Activated CD8-positive, alpha-beta memory T cell treated with anti-CD3 and anti-CD28 coated beads for 48 hours (primary cell): ENCODE measurements at regions not wholly inside any gene's neighbourhood (a gene's known extent, or its start where the extent isn't known, plus 50 kb on each side); places are given as distances from the start of the nearest gene placed in this dataset.
"Not testable (repeated sequence)": the region's sequence is repeated elsewhere in the genome, so short reads cannot be mapped to it uniquely, and the experiment has no call there.

Experiments
- DNase-seq, 3 experiments: peaks; one replicate each; pipeline ENCODE4 v3.0.0-alpha.2; 2020; ENCODE audit warnings: low read depth in 2 of 3, low spot score in 2 of 3

DNA sequence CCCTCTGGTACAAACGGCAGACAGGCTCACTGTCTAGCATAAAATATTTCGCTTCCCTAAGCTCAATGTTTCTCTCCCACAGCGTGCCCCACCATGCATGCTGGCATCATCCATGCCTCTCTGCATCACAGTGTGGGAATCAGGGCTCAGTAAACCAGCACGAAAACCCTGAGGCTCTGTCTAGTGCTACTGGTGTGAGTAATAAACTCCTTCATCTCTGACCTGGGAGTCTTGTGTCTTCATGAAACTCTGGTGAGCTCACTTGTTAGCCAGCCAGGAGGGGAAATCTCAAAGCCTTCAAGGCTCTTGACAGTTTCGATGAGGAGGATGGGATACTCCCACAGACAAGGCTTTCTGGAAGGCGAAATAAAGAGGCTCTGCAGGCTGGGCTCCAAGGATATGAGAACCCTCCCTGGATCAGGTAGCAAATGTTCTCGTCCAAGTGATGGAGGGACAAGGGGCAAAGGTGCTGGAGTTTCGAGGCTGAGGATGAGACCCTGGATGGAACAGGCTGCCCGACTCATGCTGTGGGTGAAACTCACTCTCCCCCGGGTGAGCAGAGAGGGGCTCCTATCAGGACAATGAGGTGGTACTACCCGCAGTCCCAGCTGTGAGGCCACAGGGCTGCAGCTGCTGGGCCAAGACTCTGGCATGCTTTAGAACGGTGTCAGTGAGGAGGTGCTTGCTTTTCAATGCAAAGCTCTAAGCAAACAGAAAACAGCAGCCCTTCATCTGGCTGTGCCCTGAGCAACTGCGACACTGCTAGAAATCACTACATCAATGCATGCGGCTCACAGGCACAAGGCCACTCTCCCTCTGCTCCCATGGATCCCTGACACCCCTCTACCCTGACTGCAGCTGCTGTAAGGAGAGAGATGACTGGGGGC lies 69.3 kb downstream of the SHANK2 start:
- DNase-seq: no peak

DNA sequence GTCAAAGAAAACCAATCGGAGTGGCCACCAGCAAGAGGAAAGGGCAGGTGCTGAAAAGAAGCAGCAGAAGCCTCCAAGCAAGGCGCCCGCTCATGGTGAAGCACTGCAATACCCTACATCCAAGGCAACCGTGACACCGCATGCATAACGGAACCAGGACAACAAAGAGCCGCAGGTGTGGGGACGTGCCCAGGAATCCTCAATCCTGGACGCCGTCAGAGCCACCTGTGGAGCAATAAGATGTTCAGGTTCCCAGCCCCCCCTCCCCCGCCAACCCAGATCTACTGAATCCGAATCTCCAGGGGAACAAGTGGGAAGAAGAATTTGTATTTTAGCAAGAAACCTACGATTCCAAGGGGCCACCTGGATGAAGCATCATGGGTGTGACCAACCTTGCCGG lies 70.8 kb downstream of the SHANK2 start:
- no peak for DNase-seq

DNA sequence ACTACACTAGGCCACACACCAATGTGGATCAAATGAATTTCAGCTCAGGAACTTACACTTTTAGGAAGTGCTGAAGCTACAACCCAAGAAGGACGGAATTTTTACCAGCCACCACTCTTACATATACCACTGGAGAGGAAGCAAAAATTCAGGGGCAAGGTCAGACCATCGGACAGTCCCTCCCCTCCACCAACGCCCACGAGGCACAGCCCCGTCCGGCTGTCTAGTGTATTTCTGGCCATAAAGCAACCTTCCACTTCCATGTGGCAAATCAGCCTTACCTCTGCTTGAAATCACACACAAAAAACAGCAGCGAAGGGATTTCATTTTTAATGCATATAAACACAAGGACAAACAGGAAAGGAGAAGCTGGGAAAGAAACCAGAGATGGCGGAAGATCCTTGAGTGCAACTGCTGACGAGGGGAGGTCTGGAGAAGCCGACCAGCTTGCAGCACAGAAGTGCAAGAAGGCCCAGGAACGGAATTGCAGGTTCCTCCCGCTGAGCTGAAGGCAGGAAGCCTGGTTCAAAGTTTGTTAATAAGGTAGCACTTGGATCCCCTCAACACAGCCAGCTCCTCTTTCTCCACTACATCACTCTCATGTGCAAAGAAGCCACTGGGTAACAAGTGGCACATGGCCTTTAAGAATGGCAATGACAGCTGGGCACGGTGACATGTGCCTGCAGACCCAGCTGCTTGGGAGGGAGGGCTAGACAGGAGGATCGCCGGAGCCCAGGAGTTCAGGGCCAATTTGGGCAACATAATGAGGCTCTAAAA lies 71.5 kb downstream of the SHANK2 start:
- no peak for DNase-seq

- DNase-seq: no peak
Observed at GRCh38 chr11:71179877-71180605, 72.3 kb downstream of the SHANK2 start.

DNA sequence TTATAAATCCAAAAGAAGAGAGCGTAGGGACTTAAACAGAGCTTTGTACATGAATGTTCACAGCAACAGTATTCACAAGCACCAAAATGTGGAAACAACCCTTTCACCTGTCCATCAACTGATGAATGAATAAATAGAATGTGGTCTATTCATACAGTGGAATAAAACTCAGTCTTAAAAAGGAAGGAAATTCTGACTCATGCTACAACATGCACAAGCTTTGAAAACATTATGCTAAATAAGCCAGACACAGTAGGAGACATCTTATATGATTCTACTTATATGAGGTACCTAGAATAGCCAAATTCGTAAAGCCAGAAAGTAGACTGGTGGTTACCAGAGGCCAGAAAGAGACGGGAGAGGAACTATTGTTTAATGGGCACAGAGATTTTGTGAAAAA lies 74.3 kb downstream of the SHANK2 start:
- DNase-seq: no peak

DNA sequence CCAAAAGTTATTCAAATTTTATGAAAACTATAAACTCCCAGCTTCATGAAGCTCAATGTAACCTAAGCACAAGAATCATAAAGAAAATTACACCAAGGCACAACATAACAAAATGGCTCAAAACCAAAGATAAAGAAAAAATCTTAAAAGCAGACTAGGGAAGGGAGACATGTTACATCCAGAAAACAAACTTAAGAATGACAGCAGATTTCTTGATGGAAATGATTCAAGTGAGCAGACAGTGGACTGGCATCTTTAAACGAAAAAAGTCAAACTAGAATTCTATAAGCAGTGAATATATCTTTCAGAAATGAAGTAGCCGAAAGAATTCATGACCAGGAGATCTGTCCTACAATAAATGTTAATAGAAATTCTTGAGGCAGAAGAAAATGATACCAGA lies 75.6 kb downstream of the SHANK2 start:
- DNase-seq: no peak

DNA sequence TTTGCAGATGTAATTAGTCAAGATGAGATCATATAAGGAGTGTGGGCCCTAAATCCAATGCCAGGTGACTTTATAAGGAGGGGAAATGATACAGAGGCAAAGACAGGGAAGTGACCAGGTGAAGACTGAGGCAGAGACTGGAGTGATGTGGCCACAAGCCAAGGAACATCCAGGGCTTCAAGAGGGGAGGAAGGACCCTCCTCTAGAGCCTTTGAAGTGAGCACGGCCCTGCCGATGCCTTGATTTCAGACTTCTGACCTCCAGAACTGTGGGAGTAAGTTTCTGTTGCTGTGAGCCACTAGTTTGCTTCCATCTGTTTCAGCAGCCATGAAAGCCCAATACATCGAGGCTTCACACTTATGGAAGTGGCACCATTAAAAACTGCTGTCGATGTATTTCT lies 78.7 kb downstream of the SHANK2 start:
- DNase-seq: no peak

- DNase-seq: no peak
Observed at GRCh38 chr11:71172680-71173079, 79.7 kb downstream of the SHANK2 start.

DNA sequence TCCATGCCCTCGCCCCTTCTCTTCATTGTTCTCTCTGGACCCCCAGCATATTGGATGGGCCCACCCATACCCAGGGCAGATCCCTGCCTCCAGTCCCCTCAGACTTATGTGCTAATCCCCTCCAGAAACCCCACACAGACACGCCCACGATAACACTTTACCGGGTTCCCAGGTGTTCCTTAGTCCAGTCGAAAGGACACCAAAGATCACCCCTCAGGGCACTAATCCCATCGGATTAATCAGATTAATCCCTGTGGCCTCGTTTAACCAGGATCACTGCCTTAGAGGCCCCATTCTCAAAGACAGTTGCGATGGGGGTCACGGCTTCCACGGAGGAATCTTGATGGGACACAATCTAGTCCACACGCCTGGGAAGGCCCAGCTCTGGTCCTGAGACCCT lies 80.8 kb downstream of the SHANK2 start:
- DNase-seq: no peak

- DNase-seq: no peak
Observed at GRCh38 chr11:71170624-71171423, 81.6 kb downstream of the SHANK2 start.

DNA sequence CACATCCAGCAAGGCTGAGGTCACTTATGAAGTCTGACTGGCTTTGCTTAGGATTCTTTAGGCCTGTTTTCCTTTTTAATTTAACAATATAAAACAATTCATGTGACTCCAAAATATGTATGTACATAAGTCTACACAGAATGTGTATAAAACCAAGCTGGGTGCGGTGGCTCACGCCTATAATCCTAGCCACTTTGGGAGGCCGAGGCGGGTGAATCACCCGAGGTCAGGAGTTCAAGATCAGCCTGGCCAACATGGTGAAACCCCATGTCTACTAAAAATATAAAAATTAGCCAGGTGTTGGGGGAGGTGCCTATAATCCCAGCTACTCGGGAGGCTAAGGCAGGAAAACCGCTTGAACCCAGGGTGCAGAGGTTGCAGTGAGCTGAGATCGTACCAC lies 83.1 kb downstream of the SHANK2 start:
- no peak for DNase-seq

GRCh38 chr11:71167814-71168213 lies 84.6 kb downstream of the SHANK2 start:
- DNase-seq: not testable (repeated sequence)

DNA sequence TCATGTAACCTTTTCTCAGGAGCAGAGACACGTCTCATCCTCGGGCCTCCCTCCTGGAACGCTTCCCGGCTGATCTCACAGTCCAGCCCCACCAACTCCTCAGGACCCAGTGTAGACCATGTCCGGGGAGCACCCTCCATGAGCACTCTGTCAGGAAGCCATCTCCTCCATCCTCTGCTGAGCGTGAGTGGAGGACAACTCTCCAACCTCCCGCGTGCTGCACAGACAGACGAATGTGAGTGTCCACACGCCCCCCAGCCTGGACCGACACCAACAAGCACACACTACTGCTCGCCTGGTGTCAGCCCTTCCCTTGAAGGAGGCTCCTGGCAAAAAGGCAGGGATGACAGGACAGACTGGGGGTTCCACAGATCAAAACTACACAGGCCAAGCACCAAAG lies 86.6 kb downstream of the SHANK2 start:
- no peak for DNase-seq

GRCh38 chr11:71164621-71165020 lies 87.8 kb downstream of the SHANK2 start:
- DNase-seq: no peak

- DNase-seq: no peak
Observed at GRCh38 chr11:71164186-71164585, 88.2 kb downstream of the SHANK2 start.

DNA sequence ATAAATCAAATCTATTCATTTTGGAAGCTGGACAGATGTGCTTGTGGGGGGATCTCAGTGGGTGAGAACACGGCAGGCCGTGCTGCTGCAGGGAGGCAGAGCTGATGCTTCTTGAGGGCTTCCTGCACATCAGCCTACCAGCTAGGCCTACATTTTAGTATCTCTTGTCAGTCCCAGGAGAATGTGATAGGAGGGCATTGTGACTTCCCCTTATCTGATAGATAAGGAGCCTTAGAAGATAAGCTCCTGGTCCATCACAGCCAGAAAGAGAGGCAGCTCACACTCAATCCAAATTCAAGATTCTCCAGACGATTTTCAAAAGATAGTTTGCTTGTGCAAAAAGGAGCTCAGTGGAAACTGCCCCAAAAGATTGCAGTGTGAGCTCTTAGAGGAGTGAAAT lies 89.0 kb downstream of the SHANK2 start:
- DNase-seq: no peak

GRCh38 chr11:71158936-71159335 lies 93.4 kb downstream of the SHANK2 start:
- no peak for DNase-seq

GRCh38 chr11:71157676-71158075 lies 94.7 kb downstream of the SHANK2 start:
- DNase-seq: not testable (repeated sequence)

DNA sequence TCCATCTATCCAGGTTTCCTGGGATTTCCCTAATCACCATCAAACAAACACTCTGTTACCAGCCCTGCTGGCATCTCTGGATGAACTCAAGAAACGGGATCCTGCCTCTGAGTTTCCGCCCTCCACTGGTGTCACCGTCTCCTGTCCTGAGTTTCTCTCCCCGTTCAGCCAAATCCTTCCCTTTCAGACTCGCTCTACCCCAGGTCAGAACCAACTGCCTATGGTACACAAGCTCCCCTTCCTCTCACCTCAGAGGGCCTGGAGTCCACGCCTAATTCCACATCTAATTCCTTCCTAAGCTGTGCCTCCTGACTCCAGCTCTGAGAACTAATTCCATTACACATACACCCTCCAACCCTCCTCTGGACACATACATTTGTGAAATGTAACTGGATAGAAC lies 96.1 kb downstream of the SHANK2 start:
- DNase-seq: no peak

GRCh38 chr11:71155846-71156245 lies 96.5 kb downstream of the SHANK2 start:
- no peak for DNase-seq

DNA sequence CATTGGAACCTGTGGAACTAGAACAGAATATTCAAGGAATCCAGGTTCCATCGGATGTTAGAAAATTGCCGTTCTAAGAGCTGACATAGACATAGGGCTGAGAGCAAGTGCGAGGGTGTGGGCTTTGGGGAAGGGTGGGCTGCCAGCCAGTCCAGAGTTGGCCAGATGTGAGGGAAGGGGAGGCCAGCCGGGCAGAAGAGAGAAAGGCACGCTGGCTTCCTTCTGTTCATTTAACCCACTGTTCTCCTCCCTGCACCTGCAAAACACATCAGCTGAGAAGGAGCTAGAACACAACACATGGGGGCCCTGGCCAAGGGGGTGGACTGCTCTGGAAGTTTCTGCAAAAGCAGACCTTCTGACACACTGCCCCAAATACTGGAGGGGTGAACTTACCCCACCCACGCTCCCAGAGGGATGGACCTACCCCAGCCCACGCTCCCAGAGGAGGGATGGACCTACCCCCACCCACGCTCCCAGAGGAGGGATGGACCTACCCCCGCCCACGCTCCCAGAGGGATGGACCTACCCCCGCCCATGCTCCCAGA lies 98.0 kb downstream of the SHANK2 start:
- DNase-seq: no peak
